ENCODE measurements at regions not wholly inside any gene's neighbourhood (a gene's known extent, or its start where the extent isn't known, plus 50 kb on each side); places are given as distances from the start of the nearest gene placed in this dataset.

- TF ChIP-seq CTCF (IDR thresholded peaks at IDR 0.05; ENCODE audit: insufficient read depth, low read length): no peak
- no peak for TF ChIP-seq SPI1 (IDR thresholded peaks at IDR 0.05; ENCODE audit: borderline replicate concordance, low read depth)
- no peak for TF ChIP-seq POLR2AphosphoS5 (IDR thresholded peaks at IDR 0.05; ENCODE audit: low read depth)
- no peak for TF ChIP-seq GABPA (IDR thresholded peaks at IDR 0.05; ENCODE audit: low read depth)
Measured at GRCh38 chr13:83449668-83450395, 432.4 kb downstream of the SLITRK1 start.

Measured in HL-60 (cell line).